ENCODE measurements at regions not wholly inside any gene's neighbourhood (a gene's known extent, or its start where the extent isn't known, plus 50 kb on each side); places are given as distances from the start of the nearest gene placed in this dataset.

- H3K9me2 ChIP-seq (ENCODE audit: insufficient read depth, low read length), result no peaks in the 10 kb centered on the region
- no peaks in the 10 kb centered on the region for H4K20me1 ChIP-seq (ENCODE audit: insufficient read depth)
- H3K27ac ChIP-seq (ENCODE audit: low read length), result no peak overlapping the region
- no peaks in the 10 kb centered on the region for H3K79me2 ChIP-seq (replicated peaks; ENCODE audit: insufficient read depth, low read length)
- no peak overlapping the region for H3K9ac ChIP-seq (ENCODE audit: low read length)
- no peak overlapping the region for H3K4me3 ChIP-seq (ENCODE audit: low read length)
- H3K4me2 ChIP-seq (ENCODE audit: low read length), result no peak overlapping the region
- TF ChIP-seq CTCF (IDR thresholded peaks at IDR 0.05; ENCODE audit: poor library complexity, severe bottlenecking) (no peak), EZH2 (IDR thresholded peaks at IDR 0.05; ENCODE audit: borderline replicate concordance, insufficient read depth, low read length, poor library complexity, severe bottlenecking) (no peak), RAD21 (conservative IDR thresholded peaks at IDR 0.05) (no peak), EP300 (conservative IDR thresholded peaks at IDR 0.05; ENCODE audit: poor library complexity, severe bottlenecking) (no peak), TAF1 (IDR thresholded peaks at IDR 0.05; ENCODE audit: low read depth) (no peak), POLR2AphosphoS5 (IDR thresholded peaks at IDR 0.05) (no peak), MXI1 (conservative IDR thresholded peaks at IDR 0.05; ENCODE audit: poor library complexity, severe bottlenecking) (no peak), SMC3 (conservative IDR thresholded peaks at IDR 0.05; ENCODE audit: poor library complexity) (no peak)
- TF ChIP-seq, protein P1, sequence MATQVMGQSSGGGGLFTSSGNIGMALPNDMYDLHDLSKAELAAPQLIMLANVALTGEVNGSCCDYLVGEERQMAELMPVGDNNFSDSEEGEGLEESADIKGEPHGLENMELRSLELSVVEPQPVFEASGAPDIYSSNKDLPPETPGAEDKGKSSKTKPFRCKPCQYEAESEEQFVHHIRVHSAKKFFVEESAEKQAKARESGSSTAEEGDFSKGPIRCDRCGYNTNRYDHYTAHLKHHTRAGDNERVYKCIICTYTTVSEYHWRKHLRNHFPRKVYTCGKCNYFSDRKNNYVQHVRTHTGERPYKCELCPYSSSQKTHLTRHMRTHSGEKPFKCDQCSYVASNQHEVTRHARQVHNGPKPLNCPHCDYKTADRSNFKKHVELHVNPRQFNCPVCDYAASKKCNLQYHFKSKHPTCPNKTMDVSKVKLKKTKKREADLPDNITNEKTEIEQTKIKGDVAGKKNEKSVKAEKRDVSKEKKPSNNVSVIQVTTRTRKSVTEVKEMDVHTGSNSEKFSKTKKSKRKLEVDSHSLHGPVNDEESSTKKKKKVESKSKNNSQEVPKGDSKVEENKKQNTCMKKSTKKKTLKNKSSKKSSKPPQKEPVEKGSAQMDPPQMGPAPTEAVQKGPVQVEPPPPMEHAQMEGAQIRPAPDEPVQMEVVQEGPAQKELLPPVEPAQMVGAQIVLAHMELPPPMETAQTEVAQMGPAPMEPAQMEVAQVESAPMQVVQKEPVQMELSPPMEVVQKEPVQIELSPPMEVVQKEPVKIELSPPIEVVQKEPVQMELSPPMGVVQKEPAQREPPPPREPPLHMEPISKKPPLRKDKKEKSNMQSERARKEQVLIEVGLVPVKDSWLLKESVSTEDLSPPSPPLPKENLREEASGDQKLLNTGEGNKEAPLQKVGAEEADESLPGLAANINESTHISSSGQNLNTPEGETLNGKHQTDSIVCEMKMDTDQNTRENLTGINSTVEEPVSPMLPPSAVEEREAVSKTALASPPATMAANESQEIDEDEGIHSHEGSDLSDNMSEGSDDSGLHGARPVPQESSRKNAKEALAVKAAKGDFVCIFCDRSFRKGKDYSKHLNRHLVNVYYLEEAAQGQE (IDR thresholded peaks at IDR 0.05; ENCODE audit: borderline replicate concordance), result no peak
- no peaks in the 10 kb centered on the region for H3F3A ChIP-seq (ENCODE audit: insufficient read depth, low read length, poor library complexity, severe bottlenecking)
- H2AFZ ChIP-seq (ENCODE audit: low read depth, low read length), result no peak overlapping the region
- H3K27me3 ChIP-seq (ENCODE audit: insufficient read depth, low read depth, low read length), result no peaks in the 10 kb centered on the region
- no peaks in the 10 kb centered on the region for H3K9me3 ChIP-seq (ENCODE audit: low read length)
- no peaks in the 10 kb centered on the region for H3K36me3 ChIP-seq (ENCODE audit: insufficient read depth, low read length)
Observed at GRCh38 chr2:105582952-105583660, 161.6 kb upstream of the NCK2 start.

DNA sequence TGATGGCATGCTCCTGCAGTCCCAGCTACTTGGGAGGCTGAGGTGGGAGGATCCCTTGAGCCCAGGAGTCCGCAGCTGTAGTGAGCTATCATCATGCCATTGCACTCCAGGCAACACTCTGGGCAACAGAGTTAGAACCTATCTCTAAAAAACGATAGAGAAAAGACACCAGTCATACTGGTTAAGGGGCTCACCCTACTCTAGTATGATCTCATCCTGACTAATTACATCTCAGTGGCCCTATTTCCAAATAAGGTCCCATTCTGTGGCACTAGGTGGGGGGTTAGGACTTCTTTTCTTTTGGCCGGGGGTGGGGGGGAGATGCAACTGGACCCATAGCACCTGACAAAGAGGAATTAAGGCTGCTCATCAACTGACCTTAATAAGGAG lies 163.2 kb upstream of the NCK2 start:
- Histone ChIP-seq H3K36me3 (ENCODE audit: insufficient read depth, low read length) (no peaks in the 10 kb centered on the region), H3K9me2 (ENCODE audit: insufficient read depth, low read length) (no peaks in the 10 kb centered on the region), H3F3A (ENCODE audit: insufficient read depth, low read length, poor library complexity, severe bottlenecking) (no peaks in the 10 kb centered on the region), H3K27me3 (ENCODE audit: insufficient read depth, low read depth, low read length) (no peaks in the 10 kb centered on the region), H3K27ac (ENCODE audit: low read length) (no peak overlapping the region), H3K79me2 (replicated peaks; ENCODE audit: insufficient read depth, low read length) (no peaks in the 10 kb centered on the region), H3K4me3 (ENCODE audit: low read length) (no peak overlapping the region), H2AFZ (ENCODE audit: low read depth, low read length) (no peak overlapping the region), H4K20me1 (ENCODE audit: insufficient read depth) (no peaks in the 10 kb centered on the region), H3K9ac (ENCODE audit: low read length) (no peak overlapping the region), H3K9me3 (ENCODE audit: low read length) (no peaks in the 10 kb centered on the region), H3K4me2 (ENCODE audit: low read length) (no peak overlapping the region)
- TF ChIP-seq SMC3 (conservative IDR thresholded peaks at IDR 0.05; ENCODE audit: poor library complexity), result no peak
- TF ChIP-seq RAD21 (conservative IDR thresholded peaks at IDR 0.05), result no peak
- TF ChIP-seq, protein P1 (IDR thresholded peaks at IDR 0.05; ENCODE audit: borderline replicate concordance), result no peak
- no peak for TF ChIP-seq CTCF (IDR thresholded peaks at IDR 0.05; ENCODE audit: poor library complexity, severe bottlenecking)
- no peak for TF ChIP-seq TAF1 (IDR thresholded peaks at IDR 0.05; ENCODE audit: low read depth)
- TF ChIP-seq EZH2 (IDR thresholded peaks at IDR 0.05; ENCODE audit: borderline replicate concordance, insufficient read depth, low read length, poor library complexity, severe bottlenecking), result no peak
